NCI-H345 (cell line): ENCODE measurements at regions not wholly inside any gene's neighbourhood (a gene's known extent, or its start where the extent isn't known, plus 50 kb on each side); places are given as distances from the start of the nearest gene placed in this dataset.
"Not testable (repeated sequence)": the region's sequence is repeated elsewhere in the genome, so short reads cannot be mapped to it uniquely, and the experiment has no call there.

ENCODE experiments used
- DNase-seq: peaks from one replicate; lab custom pipeline; 2025; lab: John Stamatoyannopoulos, UW

- no peak for DNase-seq
These were observed 237.6 kb downstream of the TFCP2L1 start for GRCh38 chr2:121047383-121047782.

GRCh38 chr2:121049131-121049530 lies 235.9 kb downstream of the TFCP2L1 start:
- no peak for DNase-seq

GRCh38 chr2:121049950-121050585 lies 234.9 kb downstream of the TFCP2L1 start:
- DNase-seq: no peak

- DNase-seq: no peak
These were observed 233.7 kb downstream of the TFCP2L1 start for GRCh38 chr2:121051311-121051710.

- no peak for DNase-seq
These were observed 233.0 kb downstream of the TFCP2L1 start for GRCh38 chr2:121052023-121052422.

- peak; percentile 90 for DNase-seq
These were observed 232.5 kb downstream of the TFCP2L1 start for GRCh38 chr2:121052521-121052920.

GRCh38 chr2:121055088-121055487 lies 229.9 kb downstream of the TFCP2L1 start:
- DNase-seq: no peak

GRCh38 chr2:121055501-121055900 lies 229.5 kb downstream of the TFCP2L1 start:
- no peak for DNase-seq

- no peak for DNase-seq
These were observed 226.0 kb downstream of the TFCP2L1 start for GRCh38 chr2:121058852-121059558.

- no peak for DNase-seq
These were observed 225.1 kb downstream of the TFCP2L1 start for GRCh38 chr2:121059651-121060649.

- no peak for DNase-seq
These were observed 223.4 kb downstream of the TFCP2L1 start for GRCh38 chr2:121061633-121062032.

GRCh38 chr2:121063471-121063870 lies 221.5 kb downstream of the TFCP2L1 start:
- no peak for DNase-seq

- DNase-seq: peak; percentile 24
These were observed 220.8 kb downstream of the TFCP2L1 start for GRCh38 chr2:121064186-121064585.

GRCh38 chr2:121065239-121065638 lies 219.8 kb downstream of the TFCP2L1 start:
- DNase-seq: no peak

GRCh38 chr2:121066526-121066925 lies 218.5 kb downstream of the TFCP2L1 start:
- no peak for DNase-seq

- DNase-seq: no peak
These were observed 216.2 kb downstream of the TFCP2L1 start for GRCh38 chr2:121068851-121069250.

- no peak for DNase-seq
These were observed 215.5 kb downstream of the TFCP2L1 start for GRCh38 chr2:121069434-121069969.

- DNase-seq: not testable (repeated sequence)
These were observed 214.9 kb downstream of the TFCP2L1 start for GRCh38 chr2:121070061-121070460.

GRCh38 chr2:121071034-121071504 lies 213.9 kb downstream of the TFCP2L1 start:
- peak; percentile 51 for DNase-seq

- no peak for DNase-seq
These were observed 212.2 kb downstream of the TFCP2L1 start for GRCh38 chr2:121072784-121073183.

GRCh38 chr2:121073320-121074210 lies 211.4 kb downstream of the TFCP2L1 start:
- no peak for DNase-seq
